NCI-H69 (cell line): ENCODE measurements at regions not wholly inside any gene's neighbourhood (a gene's known extent, or its start where the extent isn't known, plus 50 kb on each side); places are given as distances from the start of the nearest gene placed in this dataset.
"Not testable (repeated sequence)": the region's sequence is repeated elsewhere in the genome, so short reads cannot be mapped to it uniquely, and the experiment has no call there.

Experiments
- DNase-seq: peaks from one replicate; lab custom pipeline; 2025; lab: John Stamatoyannopoulos, UW

DNA sequence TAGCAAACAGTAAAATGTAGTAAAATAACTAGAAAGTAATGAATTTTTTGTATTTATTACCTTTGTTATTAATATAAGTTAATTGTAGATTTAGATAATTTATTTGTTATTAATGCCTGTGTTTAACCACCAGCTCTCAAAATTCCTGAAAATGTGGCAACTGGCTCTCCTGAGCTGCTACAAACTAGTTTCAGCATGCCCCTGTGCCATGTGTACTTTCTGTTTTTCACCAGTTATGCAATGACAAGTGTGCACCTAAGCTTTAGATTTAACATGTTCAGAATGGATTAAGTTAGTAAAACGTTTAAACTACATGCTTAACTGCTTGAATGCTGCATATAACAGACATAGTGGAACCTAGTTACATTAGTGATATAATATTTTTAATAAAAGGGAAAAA, 88.1 kb downstream of the POSTN start:
- DNase-seq = peak; percentile 68

DNA sequence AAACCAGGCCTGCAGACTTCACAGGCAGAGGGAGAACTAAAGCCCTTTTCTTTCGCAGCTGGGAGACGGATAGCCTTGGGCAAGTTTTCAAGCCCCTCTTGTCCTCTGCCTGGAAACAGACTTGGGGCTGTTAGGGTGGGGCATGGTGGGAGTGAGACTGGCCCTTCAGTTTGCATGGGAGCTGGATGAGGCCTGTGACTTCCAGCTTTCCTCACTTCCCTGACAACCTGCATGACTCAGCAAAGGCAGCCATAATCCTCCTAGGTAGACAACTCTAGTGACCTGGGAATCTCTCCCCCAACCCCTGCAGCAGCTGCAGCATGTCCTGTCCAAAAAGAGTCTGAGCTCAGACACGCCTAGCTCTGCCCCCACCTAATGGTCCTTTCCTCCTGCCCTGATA, 93.0 kb downstream of the POSTN start:
- DNase-seq = no peak

DNA sequence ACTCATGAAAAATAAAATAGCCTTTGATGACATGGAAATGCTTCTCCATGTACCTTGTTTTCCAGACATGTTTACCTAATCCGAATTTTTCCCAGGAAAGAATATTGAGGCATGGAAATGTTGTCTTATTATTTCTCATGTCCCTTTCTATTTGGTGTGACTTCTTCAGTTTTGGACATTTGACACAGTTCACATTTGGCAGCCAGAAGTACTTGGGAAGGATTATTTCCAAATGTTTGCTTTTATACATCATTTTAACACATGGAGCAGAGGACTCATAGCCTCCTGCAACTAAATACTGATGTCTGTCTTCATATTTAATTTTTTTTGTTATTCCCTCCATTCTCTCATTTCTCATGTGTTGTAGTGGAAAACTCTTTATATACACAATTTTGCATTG, 94.3 kb downstream of the POSTN start:
- DNase-seq = no peak

DNA sequence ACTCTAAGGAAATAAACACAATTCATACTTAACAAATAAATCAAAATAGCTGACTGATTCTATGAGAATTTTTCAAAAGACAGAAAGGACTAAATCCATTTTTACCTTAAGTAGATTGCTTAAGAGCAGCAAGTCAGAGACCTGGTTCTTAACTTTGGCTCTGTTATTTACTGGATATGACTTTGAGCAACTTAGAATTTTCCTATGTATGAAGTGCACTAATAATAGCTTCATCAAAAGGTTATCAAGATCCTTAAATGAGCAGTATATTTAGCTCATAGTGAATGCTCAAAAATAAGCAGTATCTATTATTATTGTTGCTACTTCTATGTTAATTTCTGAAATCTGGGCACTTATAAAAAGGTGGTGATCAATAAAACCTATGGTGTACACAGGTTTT, 95.3 kb downstream of the POSTN start:
- DNase-seq = no peak

DNA sequence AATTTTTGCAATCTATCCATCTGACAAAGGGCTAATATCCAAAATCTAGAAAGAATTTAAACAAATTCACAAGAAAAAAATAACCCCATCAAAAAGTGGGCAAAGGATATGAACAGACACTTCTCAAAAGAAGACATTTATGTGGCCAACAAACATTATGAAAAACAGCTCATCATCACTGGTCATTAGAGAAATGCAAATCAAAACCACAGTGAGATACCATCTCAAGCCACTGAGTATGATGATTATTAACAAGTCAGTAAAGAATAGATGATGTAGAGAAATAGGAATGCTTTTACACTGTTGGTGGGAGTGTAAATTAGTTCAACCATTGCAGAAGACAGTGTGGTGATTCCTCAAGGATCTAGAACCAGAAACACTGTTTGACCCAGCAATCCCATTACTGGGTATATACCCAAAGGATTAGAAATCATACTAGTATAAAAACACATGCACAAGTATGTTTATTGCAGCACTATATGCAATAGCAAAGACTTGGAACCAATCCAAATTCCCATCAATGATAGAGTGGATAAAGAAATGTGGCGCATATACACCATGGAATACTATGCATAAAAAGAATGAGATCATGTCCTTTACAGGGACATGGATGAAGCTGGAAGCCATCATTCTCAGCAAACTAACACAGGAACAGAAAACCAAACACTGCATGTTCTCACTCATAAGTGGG, 96.1 kb downstream of the POSTN start:
- DNase-seq = not testable (repeated sequence)

DNA sequence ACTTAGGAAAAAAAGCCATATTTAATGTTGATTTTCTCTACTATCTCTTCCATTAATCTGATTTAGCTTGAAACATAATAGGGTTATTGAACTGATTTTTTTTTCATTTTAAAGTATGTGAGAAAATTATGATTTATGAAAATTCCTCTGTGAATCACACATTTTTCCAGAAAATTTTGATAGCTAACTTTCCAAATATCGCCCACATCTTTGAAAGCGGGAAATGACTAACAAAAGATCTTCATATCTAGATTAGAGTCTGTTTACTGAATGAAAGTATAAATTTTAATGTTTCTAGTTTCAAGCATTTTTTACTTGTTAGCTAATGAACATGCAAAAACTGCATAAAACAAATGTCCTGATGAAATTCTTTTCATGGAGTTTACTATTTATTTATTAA, 97.4 kb downstream of the POSTN start:
- DNase-seq = no peak

DNA sequence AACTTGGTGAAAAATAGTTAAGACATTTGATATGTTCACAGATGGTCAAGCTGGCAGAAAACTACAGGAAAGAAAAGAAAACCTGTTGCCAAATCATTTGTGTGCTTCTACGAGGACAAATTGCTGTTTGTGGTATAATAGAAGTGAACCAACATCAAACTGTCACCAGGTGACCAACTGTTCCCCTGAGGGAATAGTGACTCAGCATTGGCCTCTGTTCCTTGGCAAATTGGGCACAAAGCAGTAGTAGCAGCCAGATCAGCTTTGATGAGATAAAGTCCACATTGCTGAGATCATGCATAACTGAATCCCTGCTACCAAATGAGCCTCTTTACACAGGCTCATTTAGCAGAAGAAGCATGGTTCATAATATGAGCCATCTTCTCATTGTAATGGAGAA, 103.5 kb downstream of the POSTN start:
- peak; percentile 95 for DNase-seq

DNA sequence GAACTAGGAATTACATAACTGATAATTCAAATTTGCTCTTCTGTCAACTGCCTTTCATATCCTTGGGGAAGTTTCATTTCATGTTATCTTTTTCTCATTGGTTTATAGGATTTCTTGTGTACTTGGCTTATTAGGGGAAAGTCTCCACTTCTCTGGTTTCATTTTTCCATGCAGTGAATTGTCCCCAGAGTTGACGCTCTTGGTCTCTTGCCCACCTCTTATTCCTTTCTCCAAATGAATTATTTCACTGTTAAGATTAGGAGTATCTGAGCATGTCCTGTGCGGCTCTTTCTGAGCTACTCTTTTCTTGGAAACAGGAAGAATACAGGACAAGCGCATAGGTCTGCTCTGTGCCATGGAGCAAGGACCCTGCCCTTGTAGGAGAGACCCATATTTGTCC, 104.8 kb downstream of the POSTN start:
- DNase-seq = no peak

DNA sequence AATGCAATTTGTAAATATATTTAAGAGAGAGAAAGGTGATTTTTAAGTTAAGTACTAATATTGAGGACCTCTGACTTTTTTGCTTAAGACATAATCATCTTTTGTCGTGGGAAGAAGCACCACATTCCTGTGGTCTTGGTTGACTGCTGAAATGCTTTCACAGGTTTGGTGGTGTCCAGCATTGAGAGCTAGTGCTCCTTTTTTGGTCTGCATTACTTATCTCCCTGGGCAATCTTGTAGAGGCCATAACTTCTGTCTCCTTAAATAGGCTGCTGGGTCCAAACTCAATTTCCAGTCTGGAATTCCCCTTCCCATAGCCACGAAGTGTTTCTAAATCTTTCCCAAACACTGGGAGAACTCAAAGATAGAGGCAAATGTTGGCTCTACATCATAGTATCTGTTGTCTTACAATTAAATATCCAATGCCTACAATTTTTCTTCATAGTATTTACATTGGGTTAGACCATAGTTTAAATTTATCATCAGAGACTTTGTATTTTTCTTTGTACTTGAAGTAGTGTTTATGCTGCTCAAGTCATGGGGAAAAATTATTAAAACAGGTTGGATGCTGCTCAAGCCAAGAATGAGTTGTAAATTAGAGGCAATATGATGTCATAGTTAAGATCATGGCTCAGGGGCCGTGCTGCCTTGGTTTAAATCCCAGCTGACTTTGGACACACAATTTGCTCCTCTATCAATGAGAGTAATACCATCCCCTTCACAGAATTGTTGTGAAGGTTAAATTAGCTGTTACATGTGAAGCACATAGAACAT, 105.6 kb downstream of the POSTN start:
- DNase-seq = no peak

DNA sequence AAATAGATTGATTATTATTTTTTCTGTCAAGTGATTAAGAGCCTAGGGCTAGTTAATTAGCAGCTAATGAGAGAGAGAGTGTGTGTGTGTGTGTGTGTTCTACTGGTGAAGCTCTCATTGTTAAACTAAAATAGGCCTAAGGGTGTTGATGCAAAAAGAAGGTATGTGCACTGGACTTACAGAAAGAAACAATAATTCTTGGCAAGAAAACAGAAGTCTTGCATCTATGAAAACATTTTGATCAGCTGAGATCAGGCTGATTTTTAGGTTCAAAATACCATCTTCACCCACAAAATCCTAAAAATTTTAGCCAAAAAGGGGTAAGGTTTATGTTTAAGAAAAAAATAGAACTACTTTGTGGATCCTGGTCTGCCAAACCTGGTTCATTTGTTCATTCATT, 106.5 kb downstream of the POSTN start:
- DNase-seq = peak; percentile 18

DNA sequence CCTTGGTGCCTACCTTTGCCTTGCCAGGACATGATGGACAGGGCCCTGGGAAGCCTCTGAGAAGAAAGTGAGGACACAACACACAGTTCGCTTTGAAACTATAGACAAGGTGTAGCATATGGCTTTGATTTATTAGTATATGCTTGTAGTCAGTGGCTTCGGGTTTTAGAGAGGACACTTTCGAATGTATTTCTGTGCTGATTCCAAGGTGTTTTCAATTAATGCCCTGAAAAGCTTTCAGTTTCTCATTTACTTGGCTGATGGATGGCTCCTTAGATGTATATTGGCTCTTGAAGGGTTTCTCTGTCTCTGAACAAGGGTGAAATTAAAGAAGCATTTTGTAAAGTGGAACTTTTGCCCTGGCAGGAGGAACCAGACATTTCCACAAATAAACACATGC, 106.9 kb downstream of the POSTN start:
- no peak for DNase-seq

DNA sequence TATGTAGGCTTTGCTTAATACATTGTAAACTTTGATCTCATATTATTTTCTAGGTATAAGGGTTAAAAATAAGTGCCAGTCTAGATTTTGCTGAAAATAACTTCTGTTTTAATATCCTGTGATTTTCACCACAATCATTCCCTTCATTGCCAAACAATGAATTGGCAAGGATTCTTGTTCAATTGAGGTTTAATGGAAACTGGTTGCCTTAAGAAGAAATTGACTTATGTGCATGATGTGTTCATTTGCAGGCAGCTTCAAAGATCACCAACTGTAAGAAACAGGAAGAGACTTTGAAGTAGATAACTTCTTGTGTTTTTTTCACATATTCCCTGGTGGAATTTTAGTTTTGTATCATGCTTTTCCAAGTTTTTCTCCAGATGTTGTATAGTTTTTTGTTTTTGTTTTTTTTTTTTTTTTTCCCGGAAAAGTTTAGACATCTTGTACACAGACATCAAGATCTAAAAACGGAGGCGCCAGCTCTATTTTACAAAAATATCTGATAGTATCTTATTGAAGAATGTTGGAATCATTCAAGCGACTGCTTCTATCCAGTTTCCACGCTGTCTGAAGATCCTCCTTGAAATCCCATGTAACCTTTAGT, 108.3 kb downstream of the POSTN start:
- no peak for DNase-seq

DNA sequence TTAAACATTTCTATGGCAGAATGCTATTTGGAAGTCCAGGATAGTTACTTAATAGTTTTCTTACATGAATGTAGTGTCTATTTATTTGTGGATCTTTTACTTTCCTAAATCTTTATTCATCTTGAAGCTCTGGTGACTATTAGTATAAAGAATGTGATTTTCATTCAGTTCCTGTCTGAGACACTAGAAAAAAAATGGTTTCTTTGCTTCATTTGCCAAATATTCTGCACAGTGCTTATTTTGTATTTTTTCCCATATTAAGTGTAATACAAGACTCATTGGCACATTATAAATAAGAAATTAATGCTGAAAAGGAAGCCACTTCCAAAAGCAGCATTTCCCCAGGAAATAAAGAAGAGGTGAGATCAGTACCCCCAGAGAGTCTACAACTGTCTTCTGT, 109.8 kb downstream of the POSTN start:
- DNase-seq = no peak

DNA sequence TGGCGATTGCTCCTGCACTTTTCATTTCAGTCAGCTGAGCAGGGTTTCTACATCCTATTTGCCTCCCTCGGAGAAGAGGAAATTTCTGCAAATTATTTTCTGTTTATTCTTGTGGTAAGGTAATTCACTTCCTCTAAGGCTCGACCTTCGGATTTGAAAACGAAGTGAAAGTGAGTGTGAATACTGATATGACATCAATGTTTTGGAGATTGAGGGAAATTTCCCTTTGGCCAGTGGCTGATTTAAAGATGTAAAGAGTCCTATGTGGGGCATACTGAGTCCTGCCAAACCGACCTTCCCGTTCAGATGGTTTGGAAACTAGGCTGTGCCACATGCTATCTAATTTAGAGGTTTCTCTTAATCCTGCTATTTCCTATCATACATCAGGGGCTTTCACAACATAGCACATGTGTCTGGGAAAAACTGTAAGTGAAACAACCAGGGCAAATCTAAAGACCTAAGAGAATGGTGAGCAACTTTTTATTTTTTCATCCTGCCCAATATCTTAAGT, 112.3 kb downstream of the POSTN start:
- DNase-seq = no peak

DNA sequence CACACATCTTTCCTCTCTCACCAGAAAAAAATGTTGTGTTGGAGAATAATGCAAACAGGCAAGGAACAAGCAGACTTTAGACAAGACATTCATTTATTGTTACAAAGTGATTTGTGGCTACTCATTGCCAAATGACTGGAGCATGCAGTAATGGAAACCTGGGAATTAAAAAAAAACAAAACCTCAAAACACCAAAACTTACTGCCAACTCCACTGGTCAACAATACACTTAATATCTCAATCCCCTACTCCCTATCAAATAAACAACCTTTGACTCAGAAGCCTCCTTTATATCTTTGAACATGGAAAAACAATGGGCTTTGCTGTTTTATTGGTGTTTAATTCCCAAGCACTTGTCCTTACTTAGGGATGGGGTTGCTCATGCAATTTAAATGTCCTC, 112.8 kb downstream of the POSTN start:
- DNase-seq = no peak

DNA sequence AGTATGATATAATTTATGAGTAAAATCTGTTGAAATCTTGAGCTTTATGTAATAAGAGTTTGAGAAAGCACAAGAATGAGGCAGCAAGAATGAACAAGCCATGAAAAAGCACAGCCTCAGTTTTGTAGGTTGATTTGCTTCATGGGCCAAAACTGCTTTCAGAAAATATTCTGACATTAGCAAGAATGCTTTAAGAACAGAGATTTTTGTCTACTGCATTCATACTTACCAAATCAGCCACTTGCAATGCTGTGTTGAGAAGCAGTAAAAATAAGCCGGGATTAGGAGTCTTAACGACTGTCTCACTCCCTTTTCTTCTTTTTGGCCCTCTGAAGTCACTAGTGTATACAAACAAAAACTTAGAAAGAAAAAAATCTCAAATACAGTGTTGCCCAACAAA, 114.5 kb downstream of the POSTN start:
- no peak for DNase-seq

DNA sequence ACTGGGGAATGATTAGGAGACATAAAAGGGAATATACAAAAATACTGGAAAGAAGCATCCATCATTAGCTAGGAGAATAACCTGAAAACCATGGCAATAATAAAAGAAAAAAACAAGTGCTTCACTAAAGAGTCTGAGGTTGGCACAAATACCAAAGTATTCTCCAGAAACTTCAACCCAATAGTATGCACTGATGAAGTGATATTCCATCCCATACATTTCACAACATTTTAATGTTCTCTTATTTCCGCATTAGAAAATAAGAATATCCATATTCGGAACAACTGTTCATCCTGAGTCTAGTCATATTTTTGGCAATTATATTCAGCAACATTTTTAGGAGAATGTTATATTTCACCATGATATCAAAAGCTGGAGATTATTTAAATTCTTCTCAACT, 116.2 kb downstream of the POSTN start:
- DNase-seq = no peak

DNA sequence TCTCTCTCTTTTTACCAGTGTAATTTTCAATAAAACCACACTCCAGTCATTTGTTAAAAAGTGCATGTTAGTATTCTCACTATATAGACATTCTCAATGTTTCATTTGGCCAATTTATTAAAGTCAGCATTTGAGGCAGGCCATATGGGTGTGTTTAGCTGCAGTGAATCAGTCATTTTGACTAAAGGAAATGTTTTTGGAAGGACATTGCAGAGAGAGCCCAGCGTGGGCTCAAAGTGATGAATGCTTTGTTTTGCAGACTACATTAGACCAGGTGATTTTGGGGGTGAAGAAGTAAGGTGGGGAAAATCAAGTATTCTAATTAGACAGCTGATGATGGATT, 116.7 kb downstream of the POSTN start:
- peak; percentile 65 for DNase-seq

DNA sequence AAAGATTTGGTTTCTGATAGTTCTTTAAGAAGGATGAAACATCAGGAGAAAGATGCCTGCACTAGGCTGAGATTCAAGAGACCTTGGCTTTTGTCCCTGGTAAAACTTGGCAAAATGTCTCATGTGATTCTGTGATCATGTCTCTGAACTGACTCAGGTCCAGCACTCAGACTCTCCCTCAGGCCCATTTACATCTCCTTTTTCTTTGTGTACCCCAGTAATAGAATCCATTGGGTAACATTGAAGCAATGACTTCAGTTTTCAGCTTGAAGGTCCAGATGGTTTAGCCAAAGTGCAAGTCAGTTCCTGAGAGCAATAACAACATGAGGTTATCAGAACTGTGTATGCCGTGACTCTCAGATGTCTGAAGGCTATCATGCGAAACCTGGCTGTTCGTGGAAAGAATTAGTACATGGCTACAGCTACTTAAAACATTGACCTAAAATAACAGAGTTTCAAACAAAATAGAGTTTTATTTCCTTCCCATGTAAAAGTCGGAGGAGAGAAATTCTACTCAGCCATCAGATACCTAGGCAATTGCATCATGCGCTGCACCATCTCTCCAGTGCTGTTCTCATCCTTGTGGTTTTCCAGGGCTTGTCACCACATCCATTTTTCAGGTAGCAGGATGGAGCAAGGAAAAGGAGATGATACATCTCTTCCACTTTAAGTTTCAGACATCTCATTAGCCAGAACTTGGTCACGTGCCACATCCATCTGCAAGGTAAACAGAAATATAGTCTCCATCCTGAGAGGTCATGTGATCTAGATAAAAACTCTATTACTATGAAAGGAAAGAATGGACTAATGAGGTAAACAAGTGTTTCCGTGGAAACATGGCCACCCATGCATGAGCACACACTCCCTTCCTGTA, 117.3 kb downstream of the POSTN start:
- DNase-seq = peak; percentile 86

DNA sequence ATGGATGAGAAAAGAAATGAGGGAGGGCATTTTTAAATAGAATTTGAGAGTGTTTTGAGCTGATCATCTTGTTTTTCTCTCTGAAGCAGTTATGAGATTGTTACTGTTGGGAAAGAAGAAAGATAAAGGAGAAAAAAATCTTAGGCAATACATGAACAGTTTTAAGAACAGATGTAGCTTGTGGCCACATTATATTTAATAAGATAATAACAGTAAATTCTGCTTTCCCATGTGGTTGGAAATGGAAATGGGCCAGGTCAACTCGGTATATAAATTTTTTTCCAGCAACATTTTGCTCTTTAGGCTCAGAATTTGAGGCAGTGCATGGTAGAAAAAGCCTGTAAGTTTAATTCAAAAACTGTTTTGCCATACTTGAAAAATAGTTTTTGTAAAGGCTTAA, 118.7 kb downstream of the POSTN start:
- no peak for DNase-seq

DNA sequence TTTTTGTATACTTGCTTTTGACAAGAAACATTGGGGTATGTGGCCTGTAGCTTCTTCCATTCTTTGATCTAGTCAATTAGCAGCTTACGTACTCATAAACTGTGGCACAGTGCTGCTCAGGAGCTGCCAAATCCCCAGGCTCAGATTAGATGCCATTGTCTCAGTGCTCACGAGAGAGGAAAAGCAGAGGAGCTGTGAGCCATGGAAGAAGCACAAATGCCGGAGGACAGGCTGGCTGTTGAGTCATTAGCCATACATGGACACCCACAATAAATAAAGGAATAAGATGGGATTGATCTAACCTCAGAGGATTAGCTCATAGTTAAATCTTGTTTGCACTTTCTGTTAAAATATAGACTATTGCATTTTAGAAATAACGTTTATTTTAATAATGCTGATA, 121.7 kb downstream of the POSTN start:
- peak; percentile 37 for DNase-seq

DNA sequence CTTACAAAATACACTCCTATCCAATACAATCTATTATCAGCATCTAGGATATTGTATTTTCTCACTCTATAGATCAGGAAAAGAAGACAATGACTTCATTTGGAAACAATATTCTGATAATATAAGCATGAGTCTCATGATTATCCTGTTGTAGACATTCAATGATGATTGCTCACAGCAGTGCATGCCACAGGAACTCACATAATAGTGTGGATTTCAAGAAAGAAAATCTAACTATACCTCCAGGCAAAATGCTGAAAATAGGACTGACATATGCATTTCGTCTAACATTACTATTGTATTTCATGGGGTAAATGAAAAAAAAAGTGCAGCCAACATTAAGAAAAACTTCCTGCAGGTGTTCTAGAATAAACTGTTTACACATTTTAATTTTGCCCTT, 122.6 kb downstream of the POSTN start:
- peak; percentile 12 for DNase-seq
